GM10248 (cell line): ENCODE measurements at regions not wholly inside any gene's neighbourhood (a gene's known extent, or its start where the extent isn't known, plus 50 kb on each side); places are given as distances from the start of the nearest gene placed in this dataset.
"Not testable (repeated sequence)": the region's sequence is repeated elsewhere in the genome, so short reads cannot be mapped to it uniquely, and the experiment has no call there.

ENCODE experiments used
- CTCF ChIA-PET: fragments of 300-600 bp; sonication (Branson Sonifier 250); formaldehyde crosslinking; extraction: SDS; loops from one replicate; lab custom pipeline; 2021; ENCODE audit warnings: antibody characterized with exemption; lab: Yijun Ruan, JAX
- POLR2A ChIA-PET: fragments of 350-650 bp; sonication (Branson Sonifier 250); formaldehyde crosslinking; extraction: SDS; loops from one replicate; lab custom pipeline; 2020; ENCODE audit warnings: antibody characterized with exemption; lab: Yijun Ruan, JAX
- DNase-seq: peaks from one replicate; pipeline ENCODE4 v3.0.0; 2012; ENCODE audit errors: extremely low spot score
- TF ChIP-seq, protein P1 (sequence below): IDR thresholded peaks from 2 replicates; pipeline ENCODE4 v1.5.1; 2012; ENCODE audit warnings: mild to moderate bottlenecking, low read depth; ENCODE audit errors: extremely low read depth, missing control alignments, control extremely low read depth

DNA sequence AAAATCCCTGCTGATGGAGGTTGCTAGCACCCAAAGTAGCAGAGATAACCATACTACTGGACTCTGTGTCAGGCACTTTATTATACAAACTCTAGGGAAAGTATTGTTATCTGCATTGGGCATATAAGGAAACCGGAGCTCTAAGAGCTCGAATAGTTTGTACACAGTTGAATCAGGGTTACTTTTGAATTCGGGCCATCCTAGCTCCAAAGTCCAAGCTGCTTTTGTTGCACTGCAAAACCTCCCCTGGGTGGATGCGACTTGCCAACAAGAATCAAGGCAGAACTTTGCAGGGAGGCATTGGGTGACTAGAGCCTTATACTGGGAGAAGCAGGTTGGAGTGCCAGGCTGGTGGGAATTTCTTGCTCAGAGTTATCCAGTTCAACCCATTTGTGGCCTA, 435.1 kb downstream of the SPATA31D1 start:
- ChIA-PET CTCF (no interaction called here), POLR2A (no interaction called here)
- no peak for DNase-seq
- TF ChIP-seq, protein P1, sequence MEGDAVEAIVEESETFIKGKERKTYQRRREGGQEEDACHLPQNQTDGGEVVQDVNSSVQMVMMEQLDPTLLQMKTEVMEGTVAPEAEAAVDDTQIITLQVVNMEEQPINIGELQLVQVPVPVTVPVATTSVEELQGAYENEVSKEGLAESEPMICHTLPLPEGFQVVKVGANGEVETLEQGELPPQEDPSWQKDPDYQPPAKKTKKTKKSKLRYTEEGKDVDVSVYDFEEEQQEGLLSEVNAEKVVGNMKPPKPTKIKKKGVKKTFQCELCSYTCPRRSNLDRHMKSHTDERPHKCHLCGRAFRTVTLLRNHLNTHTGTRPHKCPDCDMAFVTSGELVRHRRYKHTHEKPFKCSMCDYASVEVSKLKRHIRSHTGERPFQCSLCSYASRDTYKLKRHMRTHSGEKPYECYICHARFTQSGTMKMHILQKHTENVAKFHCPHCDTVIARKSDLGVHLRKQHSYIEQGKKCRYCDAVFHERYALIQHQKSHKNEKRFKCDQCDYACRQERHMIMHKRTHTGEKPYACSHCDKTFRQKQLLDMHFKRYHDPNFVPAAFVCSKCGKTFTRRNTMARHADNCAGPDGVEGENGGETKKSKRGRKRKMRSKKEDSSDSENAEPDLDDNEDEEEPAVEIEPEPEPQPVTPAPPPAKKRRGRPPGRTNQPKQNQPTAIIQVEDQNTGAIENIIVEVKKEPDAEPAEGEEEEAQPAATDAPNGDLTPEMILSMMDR, result no peak

DNA sequence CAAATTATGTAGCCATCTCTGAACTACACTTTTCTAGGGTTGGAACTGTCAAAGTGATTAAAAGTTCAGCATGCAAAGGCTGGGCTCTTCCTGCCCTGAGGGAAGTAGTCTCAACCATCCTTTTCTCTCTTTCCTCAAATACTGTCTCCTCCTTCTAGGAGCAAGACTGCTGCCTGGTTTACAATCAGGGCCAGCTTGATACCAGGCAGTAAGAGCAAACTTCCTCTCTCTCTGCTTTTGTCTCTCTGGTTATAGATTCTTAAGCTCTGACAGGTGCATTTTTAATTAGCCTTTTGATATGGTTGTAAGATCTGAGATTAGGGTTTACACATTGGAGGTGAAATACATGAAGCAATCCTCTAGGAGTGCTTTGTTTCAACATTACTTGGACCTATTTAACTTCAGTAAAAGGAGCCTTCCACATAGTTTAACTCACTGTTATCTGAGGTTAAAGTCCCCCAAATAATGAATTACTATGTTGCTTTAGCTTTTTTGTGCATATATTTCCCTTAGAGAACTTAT, 436.1 kb downstream of the SPATA31D1 start:
- DNase-seq, result no peak
- TF ChIP-seq, protein P1, result no peak
- ChIA-PET POLR2A (no interaction called here), CTCF (no interaction called here)

DNA sequence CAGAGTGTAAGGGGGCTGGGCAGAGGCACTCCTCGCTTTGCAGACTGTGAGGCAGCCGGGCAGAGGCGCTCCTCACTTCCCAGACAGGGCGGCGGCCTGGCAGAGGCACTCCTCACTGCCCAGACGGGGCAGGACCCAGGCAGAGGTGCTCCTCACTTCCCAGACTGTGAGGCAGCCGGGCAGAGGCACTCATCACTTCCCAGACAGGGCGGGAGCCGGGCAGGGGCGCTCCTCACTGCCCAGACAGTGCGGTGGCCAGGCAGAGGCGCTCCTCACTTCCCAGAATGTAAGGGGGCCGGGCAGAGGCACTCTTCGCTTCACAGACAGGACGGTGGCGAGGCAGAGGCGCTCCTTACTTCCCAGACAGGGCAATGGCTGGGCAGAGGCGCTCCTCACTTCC, 442.5 kb downstream of the SPATA31D1 start:
- DNase-seq, result no peak
- ChIA-PET POLR2A (no interaction called here), CTCF (no interaction called here)
- TF ChIP-seq, protein P1, result no peak

DNA sequence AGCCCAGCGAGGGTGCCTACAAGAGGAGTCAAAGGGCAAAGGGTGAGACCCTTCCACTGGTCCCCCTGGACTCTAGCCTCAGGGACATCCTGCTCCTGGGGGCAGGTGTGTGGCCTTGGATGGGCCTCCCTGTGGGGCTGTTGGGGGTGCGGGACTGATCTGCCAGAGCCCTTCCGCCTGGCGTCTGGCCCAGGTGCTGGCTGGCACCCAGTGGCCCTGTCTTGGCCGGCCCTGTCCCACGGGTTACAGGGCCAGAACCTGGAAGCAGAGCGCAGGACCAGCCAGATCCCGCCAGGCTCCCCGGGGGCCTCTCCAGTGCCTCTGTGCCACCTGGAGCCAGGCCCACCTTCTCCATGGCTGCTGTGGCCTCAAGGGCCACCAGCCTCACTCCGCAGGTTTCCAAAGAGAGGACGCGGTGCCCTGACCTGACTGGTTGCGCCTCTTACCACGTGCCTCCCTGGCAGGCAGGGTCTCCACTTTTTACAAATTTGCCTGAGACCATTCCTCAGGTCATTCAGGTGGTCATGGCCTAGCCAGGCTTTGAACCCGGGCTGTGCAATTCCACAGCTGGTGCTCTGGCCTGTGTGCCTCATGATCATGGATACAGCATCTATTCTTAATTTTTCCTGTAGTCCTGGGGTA, 444.8 kb downstream of the SPATA31D1 start:
- CTCF ChIA-PET, POLR2A ChIA-PET: not testable (repeated sequence)

DNA sequence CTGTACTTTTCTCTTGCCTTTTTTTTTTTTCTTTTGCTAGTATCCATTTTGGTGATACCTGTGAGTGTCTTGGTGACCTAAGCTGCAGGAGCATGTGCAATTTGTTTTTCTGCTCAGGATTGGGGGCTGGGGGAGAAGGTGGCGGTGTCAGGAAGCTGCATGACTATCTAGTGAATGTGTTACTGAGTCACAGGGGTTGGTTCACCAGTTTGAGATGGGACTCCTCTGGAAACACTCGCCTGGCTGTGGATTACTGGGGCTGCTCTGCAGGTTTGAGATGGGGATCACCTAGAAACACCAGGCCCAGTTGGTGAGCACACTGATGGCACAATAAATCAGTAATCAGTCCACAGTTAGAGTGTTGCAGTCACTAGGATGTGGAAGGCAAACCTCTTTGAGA, 447.9 kb downstream of the SPATA31D1 start:
- TF ChIP-seq, protein P1, result no peak
- DNase-seq, result no peak
- CTCF ChIA-PET, result no interaction called here
- POLR2A ChIA-PET, result no interaction called here

More for the DNA sequence above, 444.8 kb downstream of the SPATA31D1 start:
- DNase-seq, result not testable (repeated sequence)

DNA sequence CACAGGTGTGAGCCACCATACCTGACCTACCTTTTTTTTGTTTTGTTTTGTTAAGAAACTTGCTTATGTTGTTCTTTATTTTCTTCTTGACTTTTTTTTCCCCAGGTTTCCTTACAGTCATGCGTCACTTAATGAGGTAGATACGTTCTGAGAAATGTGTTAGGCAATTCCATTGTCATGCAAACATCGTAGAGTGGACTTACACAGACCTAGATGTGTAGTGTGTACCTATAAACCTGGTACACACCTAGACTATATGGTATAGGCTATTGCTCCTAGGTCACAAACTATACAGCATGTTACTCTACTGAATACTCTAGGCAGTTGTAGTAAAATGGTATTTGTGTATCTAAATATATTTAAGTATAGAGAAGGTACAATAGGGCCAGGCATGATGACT, 448.6 kb downstream of the SPATA31D1 start:
- DNase-seq, CTCF ChIA-PET, POLR2A ChIA-PET: not testable (repeated sequence)

DNA sequence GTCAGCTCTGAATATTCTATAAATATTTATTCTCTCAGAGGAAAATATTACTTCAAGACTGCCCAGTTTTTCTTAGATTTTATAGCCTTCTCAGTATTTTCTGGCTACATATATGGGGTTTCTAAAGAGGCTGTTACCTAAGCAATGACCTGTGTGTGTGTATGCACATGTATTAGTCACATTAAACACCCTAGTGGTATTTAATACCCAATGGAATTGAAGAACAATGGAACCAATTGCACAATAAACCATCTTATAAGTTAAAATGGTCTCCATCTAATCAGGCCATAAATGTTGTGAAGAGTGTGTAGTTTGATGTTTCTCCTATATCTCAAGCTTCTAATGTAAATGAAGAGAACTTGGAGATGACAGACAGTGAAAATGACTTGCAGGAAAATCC, 450.0 kb downstream of the SPATA31D1 start:
- ChIA-PET POLR2A (no interaction called here), CTCF (interaction anchor here (1.3 kb wide), 1 partner anchor 19 kb away, joined by 3 read pairs; no protein-coding TSS in a partner anchor)
- TF ChIP-seq, protein P1, result no peak
- DNase-seq, result no peak
